ENCODE measurements at regions not wholly inside any gene's neighbourhood (a gene's known extent, or its start where the extent isn't known, plus 50 kb on each side); places are given as distances from the start of the nearest gene placed in this dataset.

DNA sequence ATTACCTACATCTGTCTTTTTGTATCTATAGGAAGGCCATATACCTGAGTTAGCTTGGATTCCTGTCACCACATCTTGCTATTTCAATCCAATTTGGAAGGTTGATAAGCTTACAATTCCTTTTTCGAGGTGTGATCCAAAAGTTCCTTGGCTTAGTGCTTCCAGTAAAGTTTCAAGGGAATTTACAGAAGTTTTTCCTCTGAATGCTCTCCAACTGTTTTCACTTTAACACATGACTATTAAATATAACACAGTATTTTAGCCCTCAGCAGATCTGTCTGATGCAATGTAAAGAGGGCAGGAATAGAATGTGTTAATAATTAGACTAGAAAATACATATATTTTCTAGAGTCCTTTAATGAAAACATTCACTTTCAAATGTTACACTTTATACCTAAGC is 171.4 kb downstream of the DKK1 start:
- no peak for TF ChIP-seq CTCF (IDR thresholded peaks at IDR 0.05; ENCODE audit: low read depth, low read length, poor library complexity, severe bottlenecking)
- TF ChIP-seq EZH2phosphoT487 (IDR thresholded peaks at IDR 0.05; ENCODE audit: borderline replicate concordance, low read length): no peak

Data from DOHH2 (cell line).